SK-N-SH (cell line): ENCODE measurements at regions not wholly inside any gene's neighbourhood (a gene's known extent, or its start where the extent isn't known, plus 50 kb on each side); places are given as distances from the start of the nearest gene placed in this dataset.

Experiments used
- CTCF ChIA-PET: fragments of 300-600, 350-600 bp; formaldehyde crosslinking; extraction: SDS; loops from one replicate; lab custom pipeline; 2021; lab: Yijun Ruan, JAX
- POLR2A ChIA-PET: fragments of 350-600 bp; sonication (Branson Sonifier 250); formaldehyde crosslinking; extraction: SDS; loops from one replicate; lab custom pipeline; 2020; ENCODE audit warnings: antibody characterized with exemption, inconsistent platforms; lab: Yijun Ruan, JAX
- DNase-seq: peaks from one replicate; pipeline ENCODE4 v3.0.0; 2012
- H2AFZ ChIP-seq: fragments of 200-600 bp; sonication (generic); 2 replicates; pipeline ENCODE4 v1.8.1; 2016; ENCODE audit warnings: antibody characterized with exemption, mild to moderate bottlenecking, low read depth
- H3F3A ChIP-seq: fragments of 200-600 bp; sonication (generic); replicated peaks from 2 replicates; pipeline ENCODE3; 2016; ENCODE audit warnings: antibody characterized with exemption, mild to moderate bottlenecking; ENCODE audit not compliant: insufficient read depth
- H3K27ac ChIP-seq, 2 experiments: fragments of 200-500 bp in 1 of 2; fragments of 200-600 bp in 1 of 2; sonication (Bioruptor generic) in 1 of 2; sonication (generic), shearing (Covaris generic) in 1 of 2; 2 replicates each; pipeline versions ENCODE4 v1.5.1 to v1.6.1; 2014 to 2016; ENCODE audit warnings: low read depth in 2 of 2, inconsistent platforms in 1 of 2, low read length in 1 of 2, mild to moderate bottlenecking in 1 of 2, mixed read lengths in 1 of 2
- H3K27me3 ChIP-seq: fragments of 200-600 bp; sonication (generic), shearing (Covaris generic); 2 replicates; pipeline ENCODE4 v1.6.1; 2016; ENCODE audit warnings: mixed run types; ENCODE audit not compliant: insufficient read depth
- H3K36me3 ChIP-seq, 2 experiments: fragments of 200-500 bp in 1 of 2; fragments of 200-600 bp in 1 of 2; sonication (Bioruptor generic) in 1 of 2; sonication (generic) in 1 of 2; replicated peaks in 1 of 2; 2 replicates each; pipeline versions ENCODE3 to v1.5.1; 2014 to 2016; ENCODE audit warnings: low read length in 1 of 2, mild to moderate bottlenecking in 1 of 2; ENCODE audit not compliant: insufficient read depth in 2 of 2, control insufficient read depth in 1 of 2
- H3K4me1 ChIP-seq, 2 experiments: fragments of 200-500 bp in 1 of 2; fragments of 200-600 bp in 1 of 2; sonication (Bioruptor generic) in 1 of 2; sonication (generic), shearing (Covaris generic) in 1 of 2; 2 replicates each; pipeline versions ENCODE4 v1.5.1 to v1.6.1; 2014 to 2016; ENCODE audit warnings: low read depth in 1 of 2, low read length in 1 of 2, mixed run types in 1 of 2; ENCODE audit not compliant: insufficient read depth in 2 of 2, control insufficient read depth in 1 of 2
- H3K4me2 ChIP-seq: fragments of 200-600 bp; sonication (generic), shearing (Covaris generic); 2 replicates; pipeline ENCODE4 v1.6.1; 2017; ENCODE audit warnings: mixed run types
- H3K4me3 ChIP-seq, 2 experiments: fragments of 200-500 bp in 1 of 2; fragments of 200-600 bp in 1 of 2; sonication (Bioruptor generic) in 1 of 2; sonication (generic), shearing (Covaris generic) in 1 of 2; 2 replicates each; pipeline versions ENCODE4 v1.5.1 to v1.8.1; 2014 to 2016; ENCODE audit warnings: low read depth in 2 of 2, inconsistent platforms in 1 of 2, low read length in 1 of 2, mild to moderate bottlenecking in 1 of 2, mixed read lengths in 1 of 2, moderate library complexity in 1 of 2
- H3K79me2 ChIP-seq: fragments of 200-600 bp; sonication (generic); 2 replicates; pipeline ENCODE4 v1.8.1; 2017; ENCODE audit warnings: mild to moderate bottlenecking; ENCODE audit not compliant: insufficient read depth
- H3K9ac ChIP-seq: fragments of 200-600 bp; sonication (generic); 2 replicates; pipeline ENCODE4 v1.6.1; 2017; ENCODE audit warnings: mixed run types
- H3K9me2 ChIP-seq: fragments of 200-600 bp; sonication (generic); 2 replicates; pipeline ENCODE4 v1.6.1; 2017; ENCODE audit warnings: mixed run types
- H3K9me3 ChIP-seq: fragments of 200-600 bp; sonication (generic); 2 replicates; pipeline ENCODE4 v1.6.1; 2017; ENCODE audit warnings: mixed run types, mild to moderate bottlenecking, moderate library complexity
- H4K20me1 ChIP-seq: fragments of 200-600 bp; sonication (generic); 2 replicates; pipeline ENCODE4 v1.6.1; 2017; ENCODE audit warnings: mild to moderate bottlenecking, mixed run types; ENCODE audit not compliant: insufficient read depth
- CHD2 ChIP-seq: fragments of 150-350 bp; IDR thresholded peaks from 2 replicates; pipeline ENCODE4 v1.6.1; 2018; ENCODE audit warnings: low read length; ENCODE audit not compliant: partially characterized antibody
- EP300 ChIP-seq, 2 experiments: IDR thresholded peaks; 2 replicates each; pipeline versions ENCODE4 v1.4.0 to v1.6.1; 2012; ENCODE audit warnings: borderline replicate concordance in 1 of 2, low read depth in 1 of 2, low read length in 1 of 2
- EZH2phosphoT487 ChIP-seq: fragments of 200-600 bp; sonication (generic); IDR thresholded peaks from 2 replicates; pipeline ENCODE4 v1.6.1; 2017; ENCODE audit warnings: low read depth, mixed run types, mild to moderate bottlenecking, antibody characterized with exemption, moderate library complexity, borderline replicate concordance
- FOXJ3 ChIP-seq: sonication (generic); formaldehyde crosslinking; IDR thresholded peaks from 2 replicates; pipeline ENCODE4 v1.5.1; 2020; ENCODE audit warnings: mild to moderate bottlenecking, missing genetic modification reagents
- GATA2 ChIP-seq: sonication (generic); formaldehyde crosslinking; IDR thresholded peaks from 2 replicates; pipeline ENCODE4 v1.5.0; 2020; ENCODE audit warnings: mild to moderate bottlenecking, missing genetic modification reagents
- NRF1 ChIP-seq: IDR thresholded peaks from 2 replicates; pipeline ENCODE4 v1.6.1; 2012; ENCODE audit warnings: low read depth, mild to moderate bottlenecking, low read length
- RAD21 ChIP-seq: IDR thresholded peaks from 2 replicates; pipeline ENCODE4 v1.6.1; 2012; ENCODE audit warnings: mild to moderate bottlenecking, low read length
- RXRA ChIP-seq: IDR thresholded peaks from 2 replicates; pipeline ENCODE4 v1.4.0; 2012; ENCODE audit warnings: low read depth, mild to moderate bottlenecking, borderline replicate concordance
- SIN3A ChIP-seq: IDR thresholded peaks from 2 replicates; pipeline ENCODE4 v1.6.1; 2012; ENCODE audit warnings: low read depth, mild to moderate bottlenecking, low read length, moderate library complexity, borderline replicate concordance
- TAF1 ChIP-seq: IDR thresholded peaks from 2 replicates; pipeline ENCODE4 v1.6.1; 2012; ENCODE audit warnings: low read depth, mild to moderate bottlenecking, low read length, moderate library complexity, borderline replicate concordance
- WGBS: methylation state at CpG from one replicate; pipeline ENCODE4 v1.1.6; 2017; ENCODE audit warnings: low lambda C conversion rate; 5-methylcytosine and 5-hydroxymethylcytosine counted together
- TF ChIP-seq, protein P1 (sequence below): IDR thresholded peaks from 2 replicates; pipeline ENCODE4; 2012
- TF ChIP-seq, protein P2 (sequence below): IDR thresholded peaks from 2 replicates; pipeline ENCODE4 v1.6.1; 2012; ENCODE audit warnings: mild to moderate bottlenecking, low read depth, low read length, moderate library complexity
- TF ChIP-seq, protein P3 (sequence below): IDR thresholded peaks from 2 replicates; pipeline ENCODE4 v1.4.0; 2012; ENCODE audit warnings: low read depth, borderline replicate concordance

DNA sequence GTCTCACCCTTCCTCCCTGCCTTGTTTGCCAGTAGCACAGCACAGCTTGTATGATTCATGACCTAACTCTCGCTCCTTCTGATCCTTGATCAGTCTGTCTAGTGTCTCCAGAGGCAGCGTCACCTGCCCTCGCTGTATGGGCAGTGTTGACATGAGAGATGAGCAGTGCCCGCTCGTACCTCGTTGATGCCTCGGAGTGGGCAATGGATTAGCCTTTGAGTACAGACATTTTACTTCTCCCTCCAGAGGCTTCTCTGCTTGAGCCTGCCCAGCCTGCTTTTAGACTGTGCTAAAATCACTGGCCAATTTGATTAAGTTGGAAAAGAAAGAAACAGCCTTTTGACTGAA lies 569.0 kb downstream of the NTRK3 start:
- POLR2A ChIA-PET: no interaction called here
- H3K4me3 ChIP-seq: no peak overlapping the region
- CTCF ChIA-PET: no interaction called here
- H3K27me3 ChIP-seq: no peaks in the 10 kb centered on the region
- TF ChIP-seq, protein P1, sequence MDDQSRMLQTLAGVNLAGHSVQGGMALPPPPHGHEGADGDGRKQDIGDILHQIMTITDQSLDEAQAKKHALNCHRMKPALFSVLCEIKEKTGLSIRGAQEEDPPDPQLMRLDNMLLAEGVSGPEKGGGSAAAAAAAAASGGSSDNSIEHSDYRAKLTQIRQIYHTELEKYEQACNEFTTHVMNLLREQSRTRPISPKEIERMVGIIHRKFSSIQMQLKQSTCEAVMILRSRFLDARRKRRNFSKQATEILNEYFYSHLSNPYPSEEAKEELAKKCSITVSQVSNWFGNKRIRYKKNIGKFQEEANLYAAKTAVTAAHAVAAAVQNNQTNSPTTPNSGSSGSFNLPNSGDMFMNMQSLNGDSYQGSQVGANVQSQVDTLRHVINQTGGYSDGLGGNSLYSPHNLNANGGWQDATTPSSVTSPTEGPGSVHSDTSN: no peak
- TF ChIP-seq NRF1: no peak
- TF ChIP-seq EZH2phosphoT487: no peak
- TF ChIP-seq GATA2 (CRISPR knock-in tag): no peak
- TF ChIP-seq RXRA: no peak
- TF ChIP-seq SIN3A: no peak
- no peaks in the 10 kb centered on the region for H3K36me3 ChIP-seq
- DNase-seq: peak; percentile 8
- no peaks in the 10 kb centered on the region for H4K20me1 ChIP-seq
- H3F3A ChIP-seq: no peaks in the 10 kb centered on the region
- no peaks in the 10 kb centered on the region for H3K9me3 ChIP-seq
- H3K9ac ChIP-seq: no peak overlapping the region
- H3K79me2 ChIP-seq: no peaks in the 10 kb centered on the region
- H2AFZ ChIP-seq: no peak overlapping the region
- no peak overlapping the region for H3K4me2 ChIP-seq
- whole genome bisulfite sequencing: 52% methylated on average over 7 of the region's 7 CpGs
- H3K4me1 ChIP-seq: peaks cover 0 to 6% of the 10 kb centered on the region in 2 experiments; a peak in 1 of 4 replicates
- H3K27ac ChIP-seq: peak overlapping the region in 1 of 2 experiments; percentile 16; a peak in 1 of 4 replicates
- no peaks in the 10 kb centered on the region for H3K9me2 ChIP-seq

DNA sequence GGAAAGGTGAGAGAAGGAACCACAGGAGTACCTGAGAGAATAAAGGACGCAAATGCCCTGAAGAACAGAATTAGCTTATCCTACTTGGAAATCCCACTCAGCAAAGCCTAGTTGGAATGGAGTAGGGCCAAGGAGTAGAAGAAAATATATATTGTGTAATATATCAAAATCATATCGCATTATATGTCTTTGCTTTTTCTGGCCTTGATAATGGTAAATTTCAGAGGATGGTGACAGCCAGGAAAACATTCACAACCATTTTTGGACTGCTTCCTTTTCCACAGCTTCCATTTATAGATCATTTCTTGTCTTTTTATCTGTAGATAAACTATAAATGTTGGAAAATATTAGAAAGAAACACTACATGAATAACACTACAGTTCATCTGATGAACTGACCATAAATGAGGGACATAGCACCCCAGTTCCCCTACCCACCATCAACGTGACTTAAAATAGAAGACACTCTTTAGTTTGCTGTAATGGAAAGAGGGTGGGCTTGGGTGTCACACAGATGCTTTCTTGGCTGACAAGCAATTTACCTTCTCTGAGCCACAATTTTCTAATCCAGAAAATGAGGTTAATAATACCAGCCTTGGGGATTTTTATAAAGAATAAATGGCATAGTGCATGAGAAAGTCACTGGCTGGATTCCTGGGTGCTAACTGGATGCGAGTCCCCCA lies 569.6 kb downstream of the NTRK3 start:
- 0 out of 4 replicates have a peak overlapping the region, but pooled peaks of 1 of the 2 experiments have one; percentile 16 for H3K27ac ChIP-seq
- no peak overlapping the region for H3K4me2 ChIP-seq
- no peak for TF ChIP-seq RAD21
- no peaks in the 10 kb centered on the region for H3K79me2 ChIP-seq
- 61% methylated on average over 4 of the region's 4 CpGs for WGBS
- DNase-seq: no peak
- H3K9me3 ChIP-seq: no peaks in the 10 kb centered on the region
- H4K20me1 ChIP-seq: no peaks in the 10 kb centered on the region
- H3K36me3 ChIP-seq: no peaks in the 10 kb centered on the region
- H3K9me2 ChIP-seq: no peaks in the 10 kb centered on the region
- H3K9ac ChIP-seq: no peak overlapping the region
- H3K4me3 ChIP-seq: no peak overlapping the region
- H2AFZ ChIP-seq: no peak overlapping the region
- CTCF ChIA-PET: no interaction called here
- POLR2A ChIA-PET: no interaction called here
- H3K27me3 ChIP-seq: no peaks in the 10 kb centered on the region
- no peaks in the 10 kb centered on the region for H3F3A ChIP-seq
- peaks cover 0 to 6% of the 10 kb centered on the region in 2 experiments; a peak in 1 of 4 replicates for H3K4me1 ChIP-seq

DNA sequence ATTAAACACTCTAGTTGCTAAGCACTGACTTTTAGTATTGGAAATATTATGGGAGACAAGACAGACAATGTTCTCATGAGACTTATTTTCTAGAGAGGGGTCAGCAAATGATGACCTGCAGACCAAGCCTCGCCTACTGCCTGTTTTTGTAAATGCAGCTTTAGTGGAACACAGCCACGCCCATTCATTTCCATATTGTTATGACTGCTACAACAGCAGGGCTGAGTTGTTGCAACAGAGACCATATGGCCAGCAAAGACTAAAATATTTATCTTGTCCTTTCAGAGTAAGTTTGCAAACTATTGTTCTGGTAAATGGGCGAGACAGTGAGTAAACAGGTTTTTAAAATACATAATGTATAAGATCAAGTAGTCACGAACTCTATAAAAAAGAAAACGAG lies 570.2 kb downstream of the NTRK3 start:
- no peaks in the 10 kb centered on the region for H3K9me3 ChIP-seq
- CTCF ChIA-PET: no interaction called here
- POLR2A ChIA-PET: no interaction called here
- H3K9me2 ChIP-seq: no peaks in the 10 kb centered on the region
- 28% methylated on average over 5 of the region's 5 CpGs for WGBS
- no peaks in the 10 kb centered on the region for H3F3A ChIP-seq
- no peak for DNase-seq
- H3K4me3 ChIP-seq: no peak overlapping the region
- no peak overlapping the region for H3K9ac ChIP-seq
- no peaks in the 10 kb centered on the region for H3K79me2 ChIP-seq
- no peak overlapping the region for H3K27ac ChIP-seq
- no peaks in the 10 kb centered on the region for H3K27me3 ChIP-seq
- H2AFZ ChIP-seq: no peak overlapping the region
- H3K4me1 ChIP-seq: peaks cover 0 to 6% of the 10 kb centered on the region in 2 experiments; a peak in 1 of 4 replicates
- no peaks in the 10 kb centered on the region for H3K36me3 ChIP-seq
- H4K20me1 ChIP-seq: no peaks in the 10 kb centered on the region
- no peak overlapping the region for H3K4me2 ChIP-seq
- TF ChIP-seq, protein P2, sequence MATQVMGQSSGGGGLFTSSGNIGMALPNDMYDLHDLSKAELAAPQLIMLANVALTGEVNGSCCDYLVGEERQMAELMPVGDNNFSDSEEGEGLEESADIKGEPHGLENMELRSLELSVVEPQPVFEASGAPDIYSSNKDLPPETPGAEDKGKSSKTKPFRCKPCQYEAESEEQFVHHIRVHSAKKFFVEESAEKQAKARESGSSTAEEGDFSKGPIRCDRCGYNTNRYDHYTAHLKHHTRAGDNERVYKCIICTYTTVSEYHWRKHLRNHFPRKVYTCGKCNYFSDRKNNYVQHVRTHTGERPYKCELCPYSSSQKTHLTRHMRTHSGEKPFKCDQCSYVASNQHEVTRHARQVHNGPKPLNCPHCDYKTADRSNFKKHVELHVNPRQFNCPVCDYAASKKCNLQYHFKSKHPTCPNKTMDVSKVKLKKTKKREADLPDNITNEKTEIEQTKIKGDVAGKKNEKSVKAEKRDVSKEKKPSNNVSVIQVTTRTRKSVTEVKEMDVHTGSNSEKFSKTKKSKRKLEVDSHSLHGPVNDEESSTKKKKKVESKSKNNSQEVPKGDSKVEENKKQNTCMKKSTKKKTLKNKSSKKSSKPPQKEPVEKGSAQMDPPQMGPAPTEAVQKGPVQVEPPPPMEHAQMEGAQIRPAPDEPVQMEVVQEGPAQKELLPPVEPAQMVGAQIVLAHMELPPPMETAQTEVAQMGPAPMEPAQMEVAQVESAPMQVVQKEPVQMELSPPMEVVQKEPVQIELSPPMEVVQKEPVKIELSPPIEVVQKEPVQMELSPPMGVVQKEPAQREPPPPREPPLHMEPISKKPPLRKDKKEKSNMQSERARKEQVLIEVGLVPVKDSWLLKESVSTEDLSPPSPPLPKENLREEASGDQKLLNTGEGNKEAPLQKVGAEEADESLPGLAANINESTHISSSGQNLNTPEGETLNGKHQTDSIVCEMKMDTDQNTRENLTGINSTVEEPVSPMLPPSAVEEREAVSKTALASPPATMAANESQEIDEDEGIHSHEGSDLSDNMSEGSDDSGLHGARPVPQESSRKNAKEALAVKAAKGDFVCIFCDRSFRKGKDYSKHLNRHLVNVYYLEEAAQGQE: no peak
- TF ChIP-seq EP300 (IDR thresholded peaks at IDR 0.05; ENCODE audit: borderline replicate concordance in 1 of 2, low read depth in 1 of 2, low read length in 1 of 2) (no peak), FOXJ3 (no peak), TAF1 (no peak), CHD2 (no peak)
- TF ChIP-seq, protein P3, sequence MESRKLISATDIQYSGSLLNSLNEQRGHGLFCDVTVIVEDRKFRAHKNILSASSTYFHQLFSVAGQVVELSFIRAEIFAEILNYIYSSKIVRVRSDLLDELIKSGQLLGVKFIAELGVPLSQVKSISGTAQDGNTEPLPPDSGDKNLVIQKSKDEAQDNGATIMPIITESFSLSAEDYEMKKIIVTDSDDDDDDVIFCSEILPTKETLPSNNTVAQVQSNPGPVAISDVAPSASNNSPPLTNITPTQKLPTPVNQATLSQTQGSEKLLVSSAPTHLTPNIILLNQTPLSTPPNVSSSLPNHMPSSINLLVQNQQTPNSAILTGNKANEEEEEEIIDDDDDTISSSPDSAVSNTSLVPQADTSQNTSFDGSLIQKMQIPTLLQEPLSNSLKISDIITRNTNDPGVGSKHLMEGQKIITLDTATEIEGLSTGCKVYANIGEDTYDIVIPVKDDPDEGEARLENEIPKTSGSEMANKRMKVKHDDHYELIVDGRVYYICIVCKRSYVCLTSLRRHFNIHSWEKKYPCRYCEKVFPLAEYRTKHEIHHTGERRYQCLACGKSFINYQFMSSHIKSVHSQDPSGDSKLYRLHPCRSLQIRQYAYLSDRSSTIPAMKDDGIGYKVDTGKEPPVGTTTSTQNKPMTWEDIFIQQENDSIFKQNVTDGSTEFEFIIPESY: no peak
